SK-N-SH treated with all-trans-retinoic acid at 6 μM for 48 hours (cell line): ENCODE measurements at regions not wholly inside any gene's neighbourhood (a gene's known extent, or its start where the extent isn't known, plus 50 kb on each side); places are given as distances from the start of the nearest gene placed in this dataset.

Source experiments
- ARNTL ChIP-seq: fragments of 450-650 bp; formaldehyde crosslinking; IDR thresholded peaks from 2 replicates; pipeline ENCODE4 v1.5.0; 2020; ENCODE audit warnings: low read depth, mild to moderate bottlenecking, moderate library complexity, borderline replicate concordance
- GLIS3 ChIP-seq: fragments of 250-450 bp; sonication (Bioruptor Pico); IDR thresholded peaks from 2 replicates; pipeline ENCODE4 v1.5.0; 2020; ENCODE audit warnings: mild to moderate bottlenecking, moderate library complexity
- PATZ1 ChIP-seq: fragments of 250-450 bp; sonication (Bioruptor Pico); IDR thresholded peaks from 2 replicates; pipeline ENCODE4 v1.8.0; 2020; ENCODE audit warnings: mild to moderate bottlenecking, moderate library complexity, borderline replicate concordance
- POU6F1 ChIP-seq: fragments of 250-450 bp; sonication (Bioruptor Pico); IDR thresholded peaks from 2 replicates; pipeline ENCODE4 v1.8.0; 2021; ENCODE audit warnings: low read depth, mild to moderate bottlenecking, moderate library complexity, borderline replicate concordance
- TSHZ2 ChIP-seq: fragments of 250-450 bp; sonication (Bioruptor Pico); IDR thresholded peaks from 2 replicates; pipeline ENCODE4 v1.5.0; 2020; ENCODE audit warnings: mild to moderate bottlenecking, moderate library complexity
- ZNF565 ChIP-seq: fragments of 450-650 bp; formaldehyde crosslinking; conservative IDR thresholded peaks from 2 replicates; pipeline ENCODE4 v1.5.0; 2020; ENCODE audit warnings: low read depth, mild to moderate bottlenecking, moderate library complexity

GRCh38 chr1:209427811-209428210 lies 155.7 kb upstream of the CAMK1G start:
- TF ChIP-seq POU6F1 (no peak), PATZ1 (CRISPR knock-in tag) (no peak), ARNTL (CRISPR knock-in tag) (no peak), ZNF565 (CRISPR knock-in tag) (no peak), TSHZ2 (CRISPR knock-in tag) (no peak), GLIS3 (CRISPR knock-in tag) (no peak)
